ENCODE measurements at regions not wholly inside any gene's neighbourhood (a gene's known extent, or its start where the extent isn't known, plus 50 kb on each side); places are given as distances from the start of the nearest gene placed in this dataset.

DNA sequence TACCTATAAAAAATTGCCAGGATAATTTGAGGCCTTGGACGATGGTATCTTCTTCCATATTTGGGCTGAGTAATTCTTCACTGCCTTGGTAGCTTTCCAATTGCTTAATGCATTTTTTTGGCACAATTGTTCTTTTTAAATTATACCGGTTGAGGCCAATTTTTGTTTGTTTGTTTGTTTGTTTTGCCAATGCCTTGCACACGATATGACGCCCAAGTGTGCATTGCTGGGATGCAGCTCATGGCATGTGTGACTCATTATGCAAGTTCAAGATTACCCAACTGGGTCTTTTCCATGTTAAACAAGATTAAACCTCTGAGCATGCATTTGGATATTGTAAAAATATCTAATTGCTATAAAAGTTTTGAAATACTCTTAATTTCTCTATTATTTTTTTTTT lies 71.1 kb upstream of the KCNIP4 start:
- DNase-seq = no peak

DNA sequence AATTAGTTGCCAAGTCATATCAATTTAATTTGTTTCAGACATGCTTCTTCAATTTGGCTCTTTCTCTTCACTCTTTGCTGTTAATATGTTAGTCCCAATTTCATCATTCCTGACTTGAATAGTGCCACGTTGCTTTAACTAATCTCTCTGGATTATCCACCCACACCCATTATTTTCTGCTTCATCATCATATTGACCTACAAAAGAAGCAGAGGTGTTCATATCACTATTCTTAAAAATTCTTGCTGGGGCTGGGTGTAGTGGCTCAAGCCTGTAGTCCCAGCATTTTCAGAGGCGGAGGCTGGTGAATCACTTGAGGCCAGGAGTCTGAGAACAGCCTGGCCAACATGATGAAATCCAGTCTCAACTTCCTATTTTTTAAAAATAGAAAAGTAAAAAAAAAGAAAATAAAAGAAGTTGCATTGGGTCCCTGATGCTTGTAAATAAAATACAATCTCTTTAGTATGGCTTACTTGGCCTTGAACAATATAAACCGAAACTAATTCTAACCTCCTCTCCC lies 65.7 kb upstream of the KCNIP4 start:
- DNase-seq = no peak

DNA sequence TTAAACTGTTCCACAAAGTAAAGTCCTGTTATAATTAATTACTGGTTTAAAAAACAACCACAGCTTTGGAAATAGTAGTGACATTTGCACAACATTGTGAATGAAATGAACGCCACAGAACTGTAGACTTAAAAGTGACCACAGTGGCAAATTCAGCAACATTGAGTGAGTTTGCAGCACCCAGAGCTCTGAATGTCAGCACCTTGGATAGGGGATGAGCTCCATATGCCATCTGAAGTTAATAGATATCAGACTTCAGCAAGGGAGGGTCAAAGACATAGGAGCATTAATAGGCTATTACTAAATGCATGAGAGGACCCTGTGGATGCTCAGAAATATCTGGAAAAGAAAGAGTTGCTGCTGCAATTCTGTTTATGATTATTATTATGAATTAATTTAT lies 55.3 kb upstream of the KCNIP4 start:
- DNase-seq = no peak
